DMS53 treated with DMSO at 0.1 percent for 48 hours (cell line): ENCODE measurements at regions not wholly inside any gene's neighbourhood (a gene's known extent, or its start where the extent isn't known, plus 50 kb on each side); places are given as distances from the start of the nearest gene placed in this dataset.
A peak's percentile ranks its signal among the peaks of the same experiment; 100 is the strongest.
"Not testable (repeated sequence)": the region's sequence is repeated elsewhere in the genome, so short reads cannot be mapped to it uniquely, and the experiment has no call there.

Experiments
- DNase-seq: peaks from one replicate; lab custom pipeline; 2025; ENCODE audit not compliant: unreplicated experiment; lab: John Stamatoyannopoulos, UW

DNA sequence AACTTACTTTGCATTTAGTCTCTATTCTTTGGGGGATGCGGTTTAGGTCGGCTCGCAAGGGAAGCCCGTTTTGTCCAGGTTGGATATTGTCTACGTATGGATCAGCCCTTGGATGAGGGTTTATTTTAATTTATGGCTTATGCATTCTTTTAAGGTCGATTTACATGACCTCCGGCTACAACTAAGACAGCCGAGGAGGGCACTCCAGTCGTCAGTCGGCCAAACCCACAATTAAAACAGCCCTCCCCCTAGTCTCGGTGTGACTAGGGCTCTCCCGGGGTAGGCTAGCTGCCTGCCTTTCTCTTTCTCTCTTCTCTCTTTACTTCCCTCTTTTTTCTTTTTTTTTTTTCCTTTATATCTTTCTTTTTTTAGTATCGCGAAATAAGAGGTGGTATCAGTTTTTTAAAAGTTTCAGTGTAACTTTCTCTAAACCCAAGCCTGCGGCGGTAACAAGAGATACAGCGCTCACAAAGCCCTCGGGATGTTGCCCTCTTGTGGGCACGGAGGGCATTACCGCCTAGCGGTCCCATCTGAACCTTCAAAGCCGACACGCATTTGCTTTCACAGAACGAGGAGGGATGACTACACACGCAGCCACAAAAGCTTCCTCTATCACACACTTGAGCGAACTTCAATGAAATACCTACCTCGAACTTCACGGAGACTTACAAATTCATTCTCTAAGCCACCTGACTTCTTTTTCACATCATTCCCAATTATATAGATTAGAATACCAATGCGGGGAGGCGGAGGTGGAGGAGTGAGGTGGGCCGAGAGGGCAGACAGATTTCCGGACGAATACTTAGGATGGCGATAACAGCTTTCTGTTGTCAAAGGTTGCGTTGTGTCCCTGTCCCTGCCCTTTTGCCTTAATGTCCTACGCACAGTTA lies 132.3 kb upstream of the C11orf58 start:
- peak; percentile 89 for DNase-seq

DNA sequence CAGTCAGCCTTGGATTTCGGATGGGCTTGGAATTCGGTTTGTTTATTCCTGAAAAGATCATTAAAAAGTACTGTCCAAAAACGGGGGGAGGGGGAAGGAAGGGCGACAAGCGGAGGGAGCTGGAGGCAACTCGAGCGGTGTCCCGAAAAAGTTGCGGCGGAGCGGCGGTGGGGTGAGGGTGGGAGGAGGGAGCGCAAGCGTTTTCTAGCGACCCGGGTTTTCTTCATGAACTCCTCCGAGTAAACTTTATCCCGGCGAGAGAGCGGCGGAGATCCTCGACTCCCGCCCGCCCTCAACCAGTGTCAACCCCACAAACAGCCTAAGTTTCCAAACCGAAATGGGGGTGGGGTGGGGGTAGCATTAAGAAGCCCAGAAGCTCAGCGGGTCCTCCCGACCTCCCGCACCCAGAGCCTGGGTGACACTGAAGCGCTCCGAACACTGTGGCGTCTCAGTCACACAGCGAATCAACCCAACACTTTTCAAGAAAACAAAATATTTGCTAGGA lies 133.0 kb upstream of the C11orf58 start:
- no peak for DNase-seq

DNA sequence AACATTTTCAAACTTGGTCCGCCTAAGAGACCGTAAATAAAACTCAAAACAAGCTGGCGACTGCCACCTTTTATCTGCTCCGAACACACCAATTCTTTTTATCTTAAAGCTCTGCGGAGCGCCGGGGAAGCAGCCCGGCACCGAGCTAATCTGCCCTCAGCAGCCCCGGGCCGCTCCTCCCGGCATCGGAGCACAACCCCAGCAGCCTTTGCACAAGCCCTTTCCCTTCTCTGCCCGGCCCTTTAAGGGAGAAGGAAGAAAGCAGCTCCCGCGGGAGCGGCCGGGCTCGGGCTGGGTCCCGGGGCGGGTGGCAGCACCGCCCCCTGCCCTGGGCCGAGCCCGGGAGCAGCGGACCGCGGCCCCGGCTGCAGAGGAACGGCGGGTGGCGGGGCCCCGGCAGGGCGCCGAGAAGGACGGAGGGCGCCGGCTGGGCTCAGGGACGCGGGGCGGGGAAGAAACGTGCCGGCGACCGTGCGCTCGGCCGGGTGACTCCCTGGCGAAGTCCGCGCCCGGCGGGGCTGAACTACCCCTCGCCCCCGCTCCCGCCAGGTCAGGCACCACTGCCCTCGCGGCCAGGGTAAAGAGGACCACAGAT lies 133.6 kb upstream of the C11orf58 start:
- peak; percentile 33 for DNase-seq

DNA sequence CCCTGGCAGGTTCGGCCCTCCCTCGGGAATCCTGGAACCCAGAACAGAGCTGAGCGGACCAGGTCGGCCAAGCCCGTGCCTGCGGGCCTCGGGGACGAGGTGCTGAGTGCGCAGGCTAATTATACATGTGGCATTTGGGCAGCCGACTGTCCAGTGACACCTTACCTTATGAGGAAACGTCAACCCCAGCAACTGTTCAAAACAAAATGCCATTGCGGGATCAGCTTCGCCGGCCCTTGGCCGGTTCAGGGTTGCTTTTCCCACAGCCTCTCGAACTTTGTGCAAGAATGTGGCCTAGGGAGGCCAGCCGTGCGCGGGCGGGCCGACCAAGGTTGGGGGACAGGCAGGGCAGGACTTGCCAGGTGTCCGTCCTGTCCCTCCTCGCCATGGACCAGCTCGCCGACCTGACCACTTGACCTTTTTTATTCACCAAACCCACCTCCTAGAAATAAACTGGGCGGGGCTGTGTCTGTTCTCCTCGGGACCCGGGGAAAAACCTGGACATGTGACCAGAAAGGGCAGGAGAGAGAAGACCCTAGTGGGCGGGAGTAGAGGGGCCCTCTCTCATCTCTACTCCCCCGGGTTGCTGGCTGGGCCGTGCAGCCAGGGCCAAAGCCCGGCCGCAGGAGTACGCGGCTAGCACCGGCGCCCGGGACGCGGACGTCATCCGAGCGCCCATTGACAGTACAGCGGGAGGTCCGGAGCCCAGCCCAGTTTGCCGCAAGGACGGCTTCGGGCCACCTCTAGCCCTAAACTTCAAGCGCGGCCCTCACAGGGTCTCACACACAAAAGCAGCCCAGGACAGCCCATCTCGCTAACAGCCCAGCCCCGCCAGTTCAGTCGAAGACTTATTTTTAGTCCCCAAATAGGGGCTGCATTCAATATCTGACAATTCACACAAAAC lies 134.3 kb upstream of the C11orf58 start:
- DNase-seq, result peak; percentile 33

DNA sequence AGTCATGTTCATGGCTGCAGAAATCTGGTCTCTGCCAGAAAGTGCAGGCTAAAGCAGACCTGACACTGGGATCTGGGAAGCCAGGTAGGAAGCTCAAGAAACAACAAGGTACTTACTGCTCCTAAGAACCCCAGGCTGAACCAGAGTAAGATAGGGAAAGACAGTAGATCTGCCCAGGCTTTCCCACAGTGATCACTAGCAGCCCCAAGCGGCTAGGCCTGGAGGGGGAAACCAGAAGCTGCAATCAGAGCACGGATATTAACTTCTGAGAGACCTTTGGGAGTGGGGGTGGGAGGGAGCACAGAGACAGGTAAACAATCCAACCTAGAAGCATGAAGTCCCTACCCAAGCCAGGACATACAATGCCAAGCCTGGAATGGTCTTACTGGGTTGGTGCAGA lies 135.2 kb upstream of the C11orf58 start:
- DNase-seq, result no peak

DNA sequence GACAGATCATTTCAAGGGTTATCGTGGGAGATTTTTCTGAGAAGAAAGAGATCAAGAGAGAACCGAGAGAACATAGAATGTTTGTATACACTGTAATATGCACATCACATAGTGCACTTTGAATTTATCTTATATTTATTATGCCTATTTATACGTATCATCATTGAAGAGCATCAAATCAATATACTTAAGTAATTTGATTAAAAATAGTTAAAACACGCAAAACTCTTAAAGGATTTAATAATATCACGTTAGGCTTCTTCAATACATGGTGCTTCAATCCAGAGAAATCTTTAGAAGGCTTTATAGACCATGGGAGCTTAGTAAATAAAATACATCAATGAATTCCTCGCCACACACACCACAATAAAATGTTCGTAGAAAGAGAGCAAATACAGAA lies 139.5 kb upstream of the C11orf58 start:
- DNase-seq, result no peak

DNA sequence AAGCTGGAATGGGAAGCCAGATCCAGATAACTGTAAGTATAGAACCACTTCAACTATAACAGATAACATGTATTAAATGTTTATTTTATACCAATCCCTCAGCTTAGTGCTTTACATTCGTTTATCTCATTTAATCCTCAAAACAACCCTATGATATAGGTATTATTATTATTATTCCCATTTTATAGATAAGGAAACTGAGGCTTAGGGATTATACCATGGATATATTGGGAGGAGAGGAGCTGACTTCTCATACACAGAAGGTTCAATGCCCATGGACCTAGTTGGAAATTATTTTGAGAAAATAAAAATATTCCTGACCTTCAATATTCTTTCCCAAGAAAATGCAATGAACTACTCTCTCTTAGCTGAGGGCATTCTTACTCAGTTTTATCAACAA lies 140.4 kb upstream of the C11orf58 start:
- DNase-seq, result no peak

DNA sequence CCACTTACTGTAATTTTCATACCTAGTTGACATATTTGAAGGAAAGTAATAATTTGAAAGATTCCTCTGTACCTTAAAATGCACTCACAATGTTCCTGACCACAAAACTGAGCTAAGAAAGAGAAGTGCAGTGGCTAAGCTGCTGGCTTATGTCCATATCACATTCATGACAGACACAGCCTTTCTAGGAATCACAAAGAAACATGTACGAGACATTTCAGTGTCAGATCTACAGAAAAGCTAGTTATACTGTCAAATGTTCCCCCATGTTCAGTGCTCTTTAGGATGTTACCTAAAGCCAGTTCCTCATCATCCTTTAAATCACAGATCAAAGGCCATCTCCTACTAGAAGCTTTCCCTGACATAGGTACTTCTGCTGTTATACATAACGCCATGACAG lies 142.2 kb upstream of the C11orf58 start:
- DNase-seq, result no peak

DNA sequence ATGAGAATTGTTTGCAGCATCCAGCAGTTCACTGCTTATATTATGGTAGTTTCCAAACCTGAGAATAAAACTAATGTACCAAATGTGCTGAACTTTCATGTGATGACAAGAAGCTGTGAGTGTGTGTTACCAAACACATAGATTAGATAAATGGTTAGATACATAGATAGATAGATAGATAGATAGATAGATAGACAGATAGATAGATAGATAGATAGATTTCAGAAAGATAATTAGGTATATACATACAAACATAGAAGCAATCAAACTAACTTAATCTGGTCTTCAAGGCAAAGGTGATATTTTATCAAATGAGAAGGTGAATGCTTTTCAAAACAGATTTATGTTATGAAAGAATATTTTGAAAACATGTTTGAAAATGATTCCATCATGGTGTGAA lies 147.3 kb upstream of the C11orf58 start:
- DNase-seq, result no peak

DNA sequence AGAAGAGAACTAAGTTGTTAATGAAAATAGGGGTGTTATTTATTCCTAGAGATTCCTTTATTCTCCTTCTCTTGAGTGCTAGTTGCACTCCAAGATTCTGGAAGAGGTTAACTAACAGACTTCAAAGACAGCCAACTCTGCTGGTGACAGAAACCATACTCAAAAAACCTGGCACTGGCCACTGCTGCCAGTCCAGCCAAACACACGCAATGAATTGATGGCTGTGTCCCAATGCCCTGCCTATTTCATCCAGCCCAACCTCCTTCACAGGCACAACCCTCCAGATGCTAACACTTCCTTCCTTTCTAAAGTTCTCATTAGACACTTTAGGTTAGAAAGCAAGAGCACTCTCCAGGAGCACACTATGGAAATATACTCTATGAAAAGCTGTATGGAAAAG lies 150.8 kb upstream of the C11orf58 start:
- no peak for DNase-seq

DNA sequence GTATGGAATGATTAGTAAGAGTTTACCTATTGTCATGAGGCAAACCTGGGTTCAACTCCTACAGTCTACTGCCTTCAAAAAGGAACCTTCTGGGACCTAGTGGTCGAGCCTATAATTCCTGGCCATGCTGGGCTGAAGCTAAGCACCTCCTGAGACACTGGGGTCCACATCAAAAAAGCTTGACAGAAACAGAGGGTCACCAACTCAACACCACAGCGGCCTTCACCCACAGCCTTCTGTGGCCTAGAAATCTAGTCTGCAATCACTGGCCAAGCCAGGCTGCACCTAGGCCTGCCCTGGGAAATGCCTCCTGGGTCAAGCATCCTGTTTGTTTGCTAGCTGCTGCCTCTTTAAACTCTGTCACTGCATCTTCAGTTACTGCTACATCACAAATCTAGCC lies 153.9 kb upstream of the C11orf58 start:
- no peak for DNase-seq

DNA sequence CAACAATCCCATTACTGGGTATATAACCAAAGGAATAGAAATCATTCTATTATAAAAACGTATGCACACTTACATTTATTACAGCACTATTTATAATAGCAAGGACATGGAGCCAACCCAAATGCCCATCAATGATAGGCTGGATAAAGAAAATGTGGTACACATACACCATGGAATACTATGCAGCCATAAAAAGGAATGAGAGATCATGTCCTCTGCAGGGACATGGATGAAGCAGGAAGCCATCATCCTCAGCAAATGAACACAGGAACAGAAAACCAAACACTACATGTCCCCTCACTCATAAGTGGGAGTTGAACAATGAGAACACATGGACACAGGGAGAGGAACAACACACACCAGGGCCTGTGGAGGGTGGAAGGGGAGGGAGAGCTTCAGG lies 157.4 kb upstream of the C11orf58 start:
- not testable (repeated sequence) for DNase-seq

DNA sequence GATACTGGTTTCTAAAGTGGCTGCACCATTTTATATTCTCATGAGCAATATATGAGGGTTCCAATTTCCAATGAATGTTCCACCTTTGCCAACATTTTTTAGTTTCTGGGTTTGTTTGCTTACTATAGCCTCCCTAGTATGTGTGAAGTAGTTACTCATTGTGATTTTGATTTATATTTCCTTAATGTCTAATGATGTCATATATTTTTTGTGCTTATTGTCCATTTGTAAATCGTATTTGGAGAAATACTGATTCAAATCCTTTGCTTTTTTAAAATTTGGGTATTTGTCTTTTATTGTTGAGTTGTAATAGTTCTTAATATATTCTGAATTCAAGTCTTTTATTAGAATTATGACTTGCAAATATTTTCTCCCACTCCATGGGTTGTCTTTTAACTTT lies 161.0 kb upstream of the C11orf58 start:
- no peak for DNase-seq

DNA sequence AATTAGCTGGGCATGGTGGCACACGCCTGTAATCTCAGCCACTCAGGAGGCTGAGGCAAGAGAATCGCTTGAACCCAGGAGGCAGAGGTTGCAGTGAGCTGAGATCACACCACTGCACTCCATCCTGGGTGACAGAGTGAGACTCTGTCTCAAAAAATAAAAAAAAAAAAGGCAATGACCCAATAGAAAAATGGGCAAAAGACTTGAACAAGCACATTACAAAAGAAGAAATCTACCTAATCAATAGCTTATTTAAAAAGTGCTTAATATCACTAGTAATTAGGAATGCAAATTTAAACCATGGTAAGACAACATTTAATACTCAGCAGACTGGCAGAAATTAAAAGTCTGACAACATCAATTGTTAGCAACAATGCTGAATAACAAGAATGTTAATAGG lies 163.6 kb upstream of the C11orf58 start:
- not testable (repeated sequence) for DNase-seq

DNA sequence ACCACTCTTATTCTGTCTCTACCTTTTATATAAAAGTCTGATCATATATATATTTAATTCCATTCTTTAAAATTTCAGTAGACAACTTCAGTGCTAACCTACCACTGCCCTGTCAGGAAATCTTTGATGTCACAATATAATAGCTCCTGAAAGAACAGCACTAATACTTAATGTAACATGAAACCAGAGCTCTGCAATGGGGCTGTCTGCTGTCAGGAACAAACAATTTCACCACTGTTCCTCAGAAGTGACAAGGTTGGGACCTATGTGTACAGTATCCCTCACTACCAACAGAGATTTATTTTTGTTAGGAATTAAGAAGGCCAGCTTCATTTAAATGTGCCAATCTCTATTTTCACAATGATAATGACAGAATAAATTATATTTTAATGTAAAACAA lies 165.5 kb upstream of the C11orf58 start:
- peak; percentile 13 for DNase-seq

DNA sequence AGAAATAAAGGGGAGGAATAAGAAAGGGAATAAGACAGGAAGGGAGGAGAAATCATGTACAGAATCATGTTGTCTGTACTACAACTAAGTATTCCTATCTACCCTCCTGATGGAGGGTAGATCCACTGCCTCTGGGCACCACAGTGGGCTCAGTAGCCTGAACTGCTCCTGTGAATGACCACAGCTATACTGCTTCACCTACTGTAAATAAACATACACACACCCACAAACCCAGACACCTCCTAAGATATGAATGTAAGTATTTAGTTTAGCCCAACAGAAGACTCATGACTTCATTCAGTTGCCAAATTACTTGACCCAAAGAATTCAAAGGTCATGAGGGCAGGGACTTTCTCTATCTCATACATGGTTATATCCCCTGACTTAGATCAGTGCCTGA lies 177.3 kb upstream of the C11orf58 start:
- no peak for DNase-seq

DNA sequence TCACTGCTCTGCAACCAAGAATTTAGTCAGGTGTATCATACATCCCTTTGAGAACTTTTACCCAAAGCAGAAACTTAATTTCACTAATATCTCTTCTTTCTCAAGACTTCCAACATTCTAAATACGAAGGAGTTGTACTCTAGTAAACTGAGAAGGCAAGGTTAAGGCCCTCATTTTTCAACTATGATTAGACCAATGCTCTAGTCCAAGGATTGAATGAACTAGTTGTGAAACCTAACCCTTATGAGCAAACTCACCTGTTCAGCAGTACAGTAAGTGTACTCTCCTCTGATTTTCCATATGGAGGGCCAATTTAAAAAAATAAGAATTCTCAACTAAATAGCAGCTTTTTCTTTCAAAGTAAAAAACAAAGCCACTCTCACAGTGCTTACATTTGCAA lies 180.0 kb upstream of the C11orf58 start:
- DNase-seq, result no peak

DNA sequence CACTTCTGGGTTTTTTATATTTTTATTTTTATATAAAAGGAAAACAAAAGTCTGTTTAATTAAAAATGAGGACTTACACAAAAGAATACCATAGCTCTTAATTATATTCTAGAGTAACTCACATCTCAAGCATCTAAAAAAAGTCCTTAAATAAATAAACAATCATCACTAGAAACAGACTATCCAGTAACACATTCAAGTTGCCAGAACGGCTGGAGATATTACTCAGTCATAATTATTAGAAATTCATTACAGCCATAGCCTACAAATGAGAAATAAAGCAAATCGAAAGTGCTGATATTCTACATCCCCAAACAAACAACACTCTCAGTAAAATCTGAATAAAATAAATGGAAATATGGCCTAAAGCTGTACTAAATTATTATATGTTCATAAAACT lies 182.5 kb upstream of the C11orf58 start:
- DNase-seq, result no peak

DNA sequence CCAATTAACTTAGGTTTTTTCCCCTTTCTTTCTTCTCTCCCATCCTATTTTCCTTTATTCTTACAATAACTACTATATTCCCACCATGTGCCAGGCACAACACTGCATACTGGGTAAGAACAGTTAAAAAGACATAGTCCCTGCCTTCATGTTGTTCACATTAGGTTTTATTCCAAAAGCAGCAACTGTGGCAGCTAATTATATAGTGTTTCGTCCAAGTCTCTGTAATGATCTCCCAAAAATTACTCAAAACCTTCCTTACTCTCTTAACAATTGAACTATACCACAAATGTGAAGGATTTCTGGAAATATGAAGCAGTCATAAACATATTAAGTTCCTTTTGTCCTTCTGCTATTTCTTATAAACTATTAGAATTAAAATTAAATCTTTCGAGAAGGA lies 184.1 kb upstream of the C11orf58 start:
- no peak for DNase-seq

DNA sequence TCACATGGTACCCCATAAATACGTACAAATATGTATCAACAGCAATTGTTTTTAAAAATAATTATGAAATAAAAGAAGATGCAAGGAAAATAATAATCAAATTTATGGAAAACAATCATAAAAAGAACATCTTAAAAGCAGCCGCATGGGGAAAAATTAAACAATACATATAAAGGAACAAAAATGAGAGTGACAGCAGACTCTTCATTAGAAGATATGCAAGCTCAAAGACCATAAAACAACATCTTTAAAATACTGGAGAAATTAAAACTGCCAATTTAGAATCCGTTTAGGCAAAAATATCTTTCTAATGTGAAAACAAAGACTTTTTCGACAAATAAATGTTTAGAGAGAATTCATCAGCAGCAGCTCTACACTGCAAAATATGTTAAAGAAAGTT lies 190.6 kb upstream of the C11orf58 start:
- no peak for DNase-seq

DNA sequence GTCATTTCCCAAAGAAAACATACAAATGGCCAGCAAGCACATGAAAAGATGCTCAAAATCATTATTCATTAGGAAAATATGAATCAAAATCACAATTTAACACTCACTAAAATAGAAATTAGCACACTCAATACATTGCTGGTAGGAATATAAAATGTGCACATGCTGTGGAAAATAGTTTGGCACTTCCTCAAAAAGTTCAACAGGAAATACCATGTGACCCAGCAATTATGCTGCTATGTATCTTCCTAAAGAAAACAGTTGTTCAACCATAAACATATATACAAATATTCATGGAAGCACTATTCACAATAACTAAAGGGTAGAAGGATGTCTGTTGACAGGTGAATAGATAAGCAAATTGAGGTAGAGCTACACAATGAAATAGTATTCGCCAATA lies 187.3 kb upstream of the SOX6 start:
- DNase-seq, result no peak

DNA sequence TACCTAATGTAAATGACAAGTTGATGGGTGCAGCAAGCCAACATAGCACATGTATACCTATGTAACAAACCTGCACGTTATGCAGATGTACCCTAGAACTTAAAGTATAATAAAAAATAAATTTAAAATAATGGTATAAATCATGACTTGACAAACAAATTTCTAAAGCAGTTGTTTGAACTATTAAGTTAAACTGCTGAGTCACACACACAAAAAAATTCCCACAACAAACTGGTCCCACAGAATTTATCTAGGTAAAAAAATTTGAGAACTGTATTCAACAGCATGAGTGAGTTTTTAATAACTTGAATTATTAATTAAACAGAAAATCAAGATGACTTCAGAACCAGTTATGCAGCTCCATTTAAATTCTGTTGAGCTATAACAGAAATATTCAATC lies 186.0 kb upstream of the SOX6 start:
- DNase-seq, result no peak
